ENCODE measurements at regions not wholly inside any gene's neighbourhood (a gene's known extent, or its start where the extent isn't known, plus 50 kb on each side); places are given as distances from the start of the nearest gene placed in this dataset.

GRCh38 chr3:83835040-83835439, 1123.7 kb upstream of the CADM2 start:
- TF ChIP-seq, protein P1, sequence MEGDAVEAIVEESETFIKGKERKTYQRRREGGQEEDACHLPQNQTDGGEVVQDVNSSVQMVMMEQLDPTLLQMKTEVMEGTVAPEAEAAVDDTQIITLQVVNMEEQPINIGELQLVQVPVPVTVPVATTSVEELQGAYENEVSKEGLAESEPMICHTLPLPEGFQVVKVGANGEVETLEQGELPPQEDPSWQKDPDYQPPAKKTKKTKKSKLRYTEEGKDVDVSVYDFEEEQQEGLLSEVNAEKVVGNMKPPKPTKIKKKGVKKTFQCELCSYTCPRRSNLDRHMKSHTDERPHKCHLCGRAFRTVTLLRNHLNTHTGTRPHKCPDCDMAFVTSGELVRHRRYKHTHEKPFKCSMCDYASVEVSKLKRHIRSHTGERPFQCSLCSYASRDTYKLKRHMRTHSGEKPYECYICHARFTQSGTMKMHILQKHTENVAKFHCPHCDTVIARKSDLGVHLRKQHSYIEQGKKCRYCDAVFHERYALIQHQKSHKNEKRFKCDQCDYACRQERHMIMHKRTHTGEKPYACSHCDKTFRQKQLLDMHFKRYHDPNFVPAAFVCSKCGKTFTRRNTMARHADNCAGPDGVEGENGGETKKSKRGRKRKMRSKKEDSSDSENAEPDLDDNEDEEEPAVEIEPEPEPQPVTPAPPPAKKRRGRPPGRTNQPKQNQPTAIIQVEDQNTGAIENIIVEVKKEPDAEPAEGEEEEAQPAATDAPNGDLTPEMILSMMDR (IDR thresholded peaks at IDR 0.05), result no peak
- no peak for TF ChIP-seq POLR2A (IDR thresholded peaks at IDR 0.05)
- ATAC-seq (no peak), DNase-seq (no peak)
- H3K27ac ChIP-seq, result no peak overlapping the region
- H3K27me3 ChIP-seq, result no peaks in the 10 kb centered on the region
- no peak overlapping the region for H3K4me3 ChIP-seq
- intact Hi-C loops (cut with DNase I), result no loop called here
- WGBS, 2 donors, result 88 to 90% methylated on average over 4 of the region's 4 CpGs
- H3K4me1 ChIP-seq, result no peaks in the 10 kb centered on the region
- no peaks in the 10 kb centered on the region for H3K9me3 ChIP-seq
- H3K36me3 ChIP-seq (replicated peaks in 1 of 2; ENCODE audit: insufficient read depth in 1 of 2, low read depth in 2 of 2), result no peaks in the 10 kb centered on the region

DNA sequence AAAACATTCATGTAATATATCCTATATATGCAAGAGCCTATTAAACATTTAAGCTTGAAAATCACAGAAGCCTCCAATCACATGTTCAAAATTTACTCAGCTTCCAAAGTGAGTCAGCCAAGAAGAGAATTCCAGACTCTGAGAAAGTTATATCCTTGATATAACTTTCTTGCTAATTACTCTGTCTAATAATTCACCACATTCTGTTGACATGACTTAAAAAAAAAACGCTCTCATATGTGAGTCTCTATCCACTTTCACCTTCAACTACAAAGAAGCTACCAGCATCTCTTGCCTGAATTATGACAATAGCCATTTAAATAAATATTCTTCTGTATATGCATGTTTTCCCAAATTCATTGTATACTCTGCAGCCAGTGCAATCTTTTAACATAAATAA, 1116.3 kb upstream of the CADM2 start:
- WGBS, 2 donors, result 9 to 21% methylated on average over 1 of the region's 1 CpG
- no peaks in the 10 kb centered on the region for H3K9me3 ChIP-seq
- H3K27ac ChIP-seq, result no peak overlapping the region
- no peaks in the 10 kb centered on the region for H3K27me3 ChIP-seq
- intact Hi-C loops (cut with DNase I), result no loop called here
- H3K36me3 ChIP-seq (replicated peaks in 1 of 2; ENCODE audit: insufficient read depth in 1 of 2, low read depth in 2 of 2), result no peaks in the 10 kb centered on the region
- H3K4me3 ChIP-seq, result no peak overlapping the region
- DNase-seq (no peak), ATAC-seq (no peak)
- TF ChIP-seq, protein P1 (IDR thresholded peaks at IDR 0.05), result no peak
- no peak for TF ChIP-seq POLR2A (IDR thresholded peaks at IDR 0.05)
- no peaks in the 10 kb centered on the region for H3K4me1 ChIP-seq

DNA sequence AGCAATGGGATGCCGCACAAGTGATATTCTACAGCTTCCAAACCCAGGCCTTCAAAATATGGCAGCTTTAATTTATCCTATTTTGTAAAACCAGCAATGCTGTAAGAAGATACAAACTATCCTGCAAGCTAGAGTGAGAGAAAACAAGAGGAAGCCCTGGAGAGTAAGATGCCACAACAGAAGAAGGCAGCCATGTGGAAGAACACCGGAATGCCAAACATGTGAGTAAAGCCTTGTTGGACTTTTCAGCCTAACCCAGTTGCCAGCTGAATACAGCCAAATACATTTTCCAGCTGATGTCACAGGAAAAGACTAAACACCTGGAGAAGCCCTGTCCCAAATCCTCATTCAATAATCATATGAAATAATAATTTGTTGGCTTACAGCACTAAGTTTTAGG, 1115.1 kb upstream of the CADM2 start:
- Histone ChIP-seq H3K36me3 (replicated peaks in 1 of 2; ENCODE audit: insufficient read depth in 1 of 2, low read depth in 2 of 2) (no peaks in the 10 kb centered on the region), H3K9me3 (no peaks in the 10 kb centered on the region), H3K4me1 (no peaks in the 10 kb centered on the region), H3K27ac (no peak overlapping the region), H3K4me3 (no peak overlapping the region), H3K27me3 (no peaks in the 10 kb centered on the region)
- DNase-seq, result no peak
- WGBS, 2 donors, result 65 to 80% methylated on average over 2 of the region's 2 CpGs
- intact Hi-C loops (cut with DNase I), result no loop called here
- ATAC-seq, result no peak
- TF ChIP-seq, protein P1 (IDR thresholded peaks at IDR 0.05), result no peak
- no peak for TF ChIP-seq POLR2A (IDR thresholded peaks at IDR 0.05)

DNA sequence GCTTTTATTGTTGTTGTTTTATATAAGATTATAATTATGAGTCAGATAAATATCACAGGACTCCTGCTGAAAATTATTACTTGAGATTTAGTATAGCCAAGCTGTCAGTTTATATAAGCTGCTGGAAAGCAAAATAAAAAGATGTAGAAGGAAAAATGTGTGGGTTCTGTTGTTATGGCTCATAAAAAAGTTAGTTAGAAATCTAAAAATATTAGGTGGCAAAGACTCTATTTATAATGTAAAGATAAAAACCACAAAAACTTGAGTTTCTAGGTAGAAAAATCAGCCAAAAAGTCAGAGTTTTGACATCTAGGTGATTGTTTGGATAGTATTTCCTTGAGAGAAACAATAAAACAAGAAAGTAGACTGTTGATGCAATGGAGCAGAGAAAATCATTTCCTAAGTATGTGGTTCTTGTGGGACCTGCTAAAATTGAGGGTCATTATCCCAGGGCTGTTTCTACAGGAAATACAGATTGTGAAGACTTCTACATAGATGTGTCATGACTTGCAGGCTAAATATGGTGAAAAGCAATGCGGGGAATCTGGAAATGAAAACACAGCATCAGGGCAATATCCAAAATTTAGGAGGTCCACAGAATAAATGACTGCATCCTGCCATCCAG, 1109.6 kb upstream of the CADM2 start:
- WGBS, 2 donors, result 77 to 90% methylated on average over 1 of the region's 1 CpG
- TF ChIP-seq POLR2A (IDR thresholded peaks at IDR 0.05), result no peak
- TF ChIP-seq, protein P1 (IDR thresholded peaks at IDR 0.05), result no peak
- Histone ChIP-seq H3K4me3 (no peak overlapping the region), H3K27me3 (no peaks in the 10 kb centered on the region), H3K36me3 (replicated peaks in 1 of 2; ENCODE audit: insufficient read depth in 1 of 2, low read depth in 2 of 2) (no peaks in the 10 kb centered on the region), H3K27ac (no peak overlapping the region), H3K9me3 (no peaks in the 10 kb centered on the region), H3K4me1 (no peaks in the 10 kb centered on the region)
- DNase-seq (no peak), ATAC-seq (no peak)
- intact Hi-C loops (cut with DNase I), result no loop called here

DNA sequence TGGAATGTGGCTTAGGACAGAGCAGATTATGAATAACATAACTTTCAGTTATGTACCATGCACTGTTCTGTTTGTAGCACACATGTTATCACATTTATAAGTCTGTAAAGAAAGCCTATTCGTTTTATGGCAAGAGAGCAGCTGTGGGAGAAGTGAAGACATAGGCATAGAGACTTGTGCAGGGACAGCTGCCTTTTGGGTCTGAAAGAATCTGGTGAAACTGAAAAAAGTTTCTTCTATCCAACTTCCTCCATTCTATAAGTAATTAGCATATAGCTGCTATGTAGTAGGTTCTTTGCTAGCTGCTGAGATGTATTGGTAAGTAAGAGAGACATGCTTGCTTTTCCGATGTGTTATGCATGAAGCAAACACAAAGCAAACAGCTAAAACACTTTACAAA, 1095.4 kb upstream of the CADM2 start:
- intact Hi-C loops (cut with DNase I), result no loop called here

More for the DNA sequence above, 1095.4 kb upstream of the CADM2 start:
- WGBS, 2 donors, result 54 to 61% methylated on average over 2 of the region's 2 CpGs
- H3K36me3 ChIP-seq (replicated peaks in 1 of 2; ENCODE audit: insufficient read depth in 1 of 2, low read depth in 2 of 2), result no peaks in the 10 kb centered on the region
- no peak overlapping the region for H3K27ac ChIP-seq
- peaks cover 0 to 7% (median 0%) of the 10 kb centered on the region in 3 donors for H3K9me3 ChIP-seq
- TF ChIP-seq, protein P1 (IDR thresholded peaks at IDR 0.05), result no peak
- TF ChIP-seq POLR2A (IDR thresholded peaks at IDR 0.05), result no peak
- ATAC-seq, result no peak
- no peaks in the 10 kb centered on the region for H3K27me3 ChIP-seq
- H3K4me1 ChIP-seq, result no peaks in the 10 kb centered on the region
- no peak for DNase-seq
- H3K4me3 ChIP-seq, result no peak overlapping the region

Measured in body of pancreas (tissue), 4 donors.